Tibial nerve (tissue), 4 donors: ENCODE measurements at regions not wholly inside any gene's neighbourhood (a gene's known extent, or its start where the extent isn't known, plus 50 kb on each side); places are given as distances from the start of the nearest gene placed in this dataset.

Source experiments
- DNase-seq, 2 donors: peaks; one replicate each; pipeline ENCODE4 v3.0.0-alpha.2; 2019; ENCODE audit warnings: low spot score in 2 of 2
- H3K27ac ChIP-seq, 4 donors: fragments of 200-600 bp; sonication (generic) in 3 of 4; one replicate each; pipeline ENCODE4 v1.5.1; 2017 to 2019; ENCODE audit warnings: mild to moderate bottlenecking in 1 of 4
- H3K27me3 ChIP-seq, 2 donors: fragments of 200-600 bp; sonication (generic) in 1 of 2; one replicate each; pipeline versions ENCODE4 v1.5.1 to v1.6.0; 2017 to 2019
- H3K36me3 ChIP-seq, 3 donors: fragments of 200-600 bp; sonication (generic); one replicate each; pipeline ENCODE4 v1.5.1; 2018 to 2019
- H3K4me1 ChIP-seq, 4 donors: fragments of 200-600 bp; sonication (generic) in 3 of 4; one replicate each; pipeline ENCODE4 v1.5.1; 2017 to 2019
- H3K4me3 ChIP-seq, 4 donors: fragments of 200-600 bp; sonication (generic) in 3 of 4; one replicate each; pipeline ENCODE4 v1.5.1; 2017 to 2019; ENCODE audit warnings: mild to moderate bottlenecking in 1 of 4, moderate library complexity in 1 of 4
- H3K9me3 ChIP-seq, 4 donors: fragments of 200-600 bp; sonication (generic) in 3 of 4; one replicate each; pipeline ENCODE4 v1.5.1; 2017 to 2019
- CTCF ChIP-seq, 5 experiments: fragments of 200-600 bp in 3 of 5; fragments of 450-650 bp in 2 of 5; sonication (generic) in 3 of 5; IDR thresholded peaks; one replicate each; pipeline ENCODE4 v1.5.1; 2016 to 2019; ENCODE audit warnings: antibody characterized with exemption in 5 of 5, mild to moderate bottlenecking in 3 of 5, moderate library complexity in 2 of 5
- EP300 ChIP-seq, 2 donors: sonication (generic); formaldehyde crosslinking; IDR thresholded peaks; one replicate each; pipeline ENCODE4 v1.6.1; 2017; ENCODE audit warnings: antibody characterized with exemption in 2 of 2, mild to moderate bottlenecking in 1 of 2
- POLR2A ChIP-seq, 2 donors: fragments of 450-650 bp; IDR thresholded peaks; one replicate each; pipeline ENCODE4 v1.6.1; 2017; ENCODE audit warnings: antibody characterized with exemption in 2 of 2, mild to moderate bottlenecking in 2 of 2, moderate library complexity in 2 of 2
- WGBS, 2 donors: methylation state at CpG; one replicate each; pipeline ENCODE4 v1.1.5; 2018; 5-methylcytosine and 5-hydroxymethylcytosine counted together

GRCh38 chr10:18860631-18861240, 187.9 kb upstream of the MALRD1 start:
- H3K27ac ChIP-seq = no peak overlapping the region
- no peaks in the 10 kb centered on the region for H3K4me1 ChIP-seq
- H3K27me3 ChIP-seq = no peaks in the 10 kb centered on the region
- 32 to 38% methylated on average over 4 of the region's 4 CpGs for WGBS, 2 donors
- no peaks in the 10 kb centered on the region for H3K36me3 ChIP-seq
- no peak for TF ChIP-seq CTCF (IDR thresholded peaks at IDR 0.05)
- TF ChIP-seq EP300 (IDR thresholded peaks at IDR 0.05) = no peak
- TF ChIP-seq POLR2A (IDR thresholded peaks at IDR 0.05) = no peak
- H3K9me3 ChIP-seq = no peaks in the 10 kb centered on the region
- no peak for DNase-seq
- no peak overlapping the region for H3K4me3 ChIP-seq

- TF ChIP-seq EP300 (IDR thresholded peaks at IDR 0.05) (no peak), CTCF (IDR thresholded peaks at IDR 0.05) (no peak), POLR2A (IDR thresholded peaks at IDR 0.05) (no peak)
- Histone ChIP-seq H3K36me3 (no peaks in the 10 kb centered on the region), H3K9me3 (no peaks in the 10 kb centered on the region), H3K4me1 (no peaks in the 10 kb centered on the region), H3K27ac (no peak overlapping the region), H3K4me3 (no peak overlapping the region), H3K27me3 (no peaks in the 10 kb centered on the region)
- WGBS, 2 donors = 93 to 97% methylated on average over 2 of the region's 2 CpGs
- DNase-seq = no peak
Observed at GRCh38 chr10:18861382-18861781, 187.2 kb upstream of the MALRD1 start.

- WGBS, 2 donors = 73% methylated on average over 3 of the region's 3 CpGs
- TF ChIP-seq EP300 (IDR thresholded peaks at IDR 0.05) (no peak), CTCF (IDR thresholded peaks at IDR 0.05) (no peak), POLR2A (IDR thresholded peaks at IDR 0.05) (no peak)
- no peaks in the 10 kb centered on the region for H3K27me3 ChIP-seq
- no peak for DNase-seq
- H3K4me1 ChIP-seq = no peaks in the 10 kb centered on the region
- no peaks in the 10 kb centered on the region for H3K9me3 ChIP-seq
- H3K27ac ChIP-seq = no peak overlapping the region
- no peaks in the 10 kb centered on the region for H3K36me3 ChIP-seq
- H3K4me3 ChIP-seq = no peak overlapping the region
Observed at GRCh38 chr10:18866852-18867251, 181.7 kb upstream of the MALRD1 start.

GRCh38 chr10:18868919-18869318, 179.7 kb upstream of the MALRD1 start:
- Histone ChIP-seq H3K27me3 (no peaks in the 10 kb centered on the region), H3K4me3 (no peak overlapping the region), H3K27ac (no peak overlapping the region), H3K36me3 (no peaks in the 10 kb centered on the region), H3K9me3 (no peaks in the 10 kb centered on the region), H3K4me1 (no peaks in the 10 kb centered on the region)
- 83 to 88% methylated on average over 3 of the region's 3 CpGs for WGBS, 2 donors
- no peak for DNase-seq
- TF ChIP-seq CTCF (IDR thresholded peaks at IDR 0.05) = no peak
- TF ChIP-seq POLR2A (IDR thresholded peaks at IDR 0.05) = no peak
- no peak for TF ChIP-seq EP300 (IDR thresholded peaks at IDR 0.05)

- no peak for DNase-seq
- TF ChIP-seq EP300 (IDR thresholded peaks at IDR 0.05) (no peak), CTCF (IDR thresholded peaks at IDR 0.05) (no peak), POLR2A (IDR thresholded peaks at IDR 0.05) (no peak)
Observed at GRCh38 chr10:18875477-18875876, 173.1 kb upstream of the MALRD1 start.

More at GRCh38 chr10:18875477-18875876, 173.1 kb upstream of the MALRD1 start:
- H3K36me3 ChIP-seq = no peaks in the 10 kb centered on the region
- no peak overlapping the region for H3K4me3 ChIP-seq
- no peaks in the 10 kb centered on the region for H3K27me3 ChIP-seq
- no peaks in the 10 kb centered on the region for H3K9me3 ChIP-seq
- no peaks in the 10 kb centered on the region for H3K4me1 ChIP-seq
- H3K27ac ChIP-seq = no peak overlapping the region
- WGBS, 2 donors = 86 to 93% methylated on average over 1 of the region's 1 CpG
